ENCODE measurements at regions not wholly inside any gene's neighbourhood (a gene's known extent, or its start where the extent isn't known, plus 50 kb on each side); places are given as distances from the start of the nearest gene placed in this dataset.

- no peak overlapping the region for H3K4me3 ChIP-seq (ENCODE audit: low read depth, low read length)
- no peak for DNase-seq (ENCODE audit: low read depth)
- TF ChIP-seq, protein P1, sequence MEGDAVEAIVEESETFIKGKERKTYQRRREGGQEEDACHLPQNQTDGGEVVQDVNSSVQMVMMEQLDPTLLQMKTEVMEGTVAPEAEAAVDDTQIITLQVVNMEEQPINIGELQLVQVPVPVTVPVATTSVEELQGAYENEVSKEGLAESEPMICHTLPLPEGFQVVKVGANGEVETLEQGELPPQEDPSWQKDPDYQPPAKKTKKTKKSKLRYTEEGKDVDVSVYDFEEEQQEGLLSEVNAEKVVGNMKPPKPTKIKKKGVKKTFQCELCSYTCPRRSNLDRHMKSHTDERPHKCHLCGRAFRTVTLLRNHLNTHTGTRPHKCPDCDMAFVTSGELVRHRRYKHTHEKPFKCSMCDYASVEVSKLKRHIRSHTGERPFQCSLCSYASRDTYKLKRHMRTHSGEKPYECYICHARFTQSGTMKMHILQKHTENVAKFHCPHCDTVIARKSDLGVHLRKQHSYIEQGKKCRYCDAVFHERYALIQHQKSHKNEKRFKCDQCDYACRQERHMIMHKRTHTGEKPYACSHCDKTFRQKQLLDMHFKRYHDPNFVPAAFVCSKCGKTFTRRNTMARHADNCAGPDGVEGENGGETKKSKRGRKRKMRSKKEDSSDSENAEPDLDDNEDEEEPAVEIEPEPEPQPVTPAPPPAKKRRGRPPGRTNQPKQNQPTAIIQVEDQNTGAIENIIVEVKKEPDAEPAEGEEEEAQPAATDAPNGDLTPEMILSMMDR (IDR thresholded peaks at IDR 0.05; ENCODE audit: control insufficient read depth, extremely low read depth, insufficient read depth), result no peak
Observed at GRCh38 chr2:80863147-80863714, 558.7 kb upstream of the LRRTM1 start.

DNA sequence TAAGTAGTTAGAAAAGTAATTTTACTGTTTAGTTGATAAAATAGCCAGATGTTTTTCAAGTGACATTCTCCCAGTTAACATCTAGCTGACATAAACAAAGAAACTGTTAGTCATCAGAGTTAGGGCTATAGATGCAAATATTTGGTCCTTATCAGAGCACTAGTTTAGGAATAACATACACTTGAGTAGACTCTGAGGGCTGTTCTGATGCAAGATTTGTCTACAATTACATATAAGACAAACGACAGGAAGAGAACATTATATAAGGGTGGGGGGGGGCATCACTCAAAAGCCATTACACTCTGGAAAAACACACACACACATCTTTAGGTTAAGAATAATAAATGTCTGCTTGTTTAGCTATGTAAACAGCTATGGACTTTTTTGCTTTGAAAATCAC, 554.4 kb upstream of the LRRTM1 start:
- H3K4me3 ChIP-seq (ENCODE audit: low read depth, low read length), result no peak overlapping the region
- TF ChIP-seq, protein P1 (IDR thresholded peaks at IDR 0.05; ENCODE audit: control insufficient read depth, extremely low read depth, insufficient read depth), result no peak
- DNase-seq (ENCODE audit: low read depth), result no peak

DNA sequence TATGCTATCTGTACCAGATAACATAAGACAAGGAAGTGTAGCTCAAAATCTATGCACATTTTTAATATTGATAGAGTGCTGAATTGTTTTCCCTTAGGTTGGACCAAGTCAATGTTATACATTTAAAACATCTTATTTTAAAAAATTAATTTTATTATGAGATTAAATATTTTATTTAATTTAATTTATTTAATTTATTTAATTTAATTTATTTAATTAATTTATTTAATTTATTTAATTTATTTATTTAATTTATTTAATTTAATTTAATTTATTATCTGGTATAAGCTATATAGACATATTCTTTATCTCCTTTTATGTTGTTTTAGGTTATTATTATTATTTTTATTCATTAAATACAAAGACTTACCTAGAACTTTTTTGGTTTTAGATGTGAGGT, 551.7 kb upstream of the LRRTM1 start:
- TF ChIP-seq, protein P1 (IDR thresholded peaks at IDR 0.05; ENCODE audit: control insufficient read depth, extremely low read depth, insufficient read depth), result no peak
- no peak overlapping the region for H3K4me3 ChIP-seq (ENCODE audit: low read depth, low read length)
- DNase-seq (ENCODE audit: low read depth), result no peak

DNA sequence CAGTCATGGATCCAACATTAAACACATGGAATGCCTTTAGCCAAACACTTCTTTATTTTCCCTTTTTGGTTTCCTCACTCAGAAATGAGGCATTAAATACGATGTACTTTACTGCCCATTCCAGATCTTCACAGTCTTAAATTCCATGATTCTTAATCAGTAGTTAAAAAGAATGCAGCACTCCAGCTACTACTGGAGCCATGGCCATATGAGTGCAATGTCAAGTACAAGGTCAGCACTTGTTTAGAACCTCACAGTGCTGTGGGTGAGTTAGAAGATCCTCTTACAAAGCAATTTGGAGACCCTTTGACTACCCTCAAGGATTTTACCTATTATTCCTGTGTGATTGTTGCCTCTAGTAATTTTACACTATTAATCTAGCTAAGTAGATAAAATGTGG, 550.3 kb upstream of the LRRTM1 start:
- DNase-seq (ENCODE audit: low read depth), result no peak
- TF ChIP-seq, protein P1 (IDR thresholded peaks at IDR 0.05; ENCODE audit: control insufficient read depth, extremely low read depth, insufficient read depth), result no peak
- H3K4me3 ChIP-seq (ENCODE audit: low read depth, low read length), result no peak overlapping the region

- no peak overlapping the region for H3K4me3 ChIP-seq (ENCODE audit: low read depth, low read length)
- no peak for DNase-seq (ENCODE audit: low read depth)
- TF ChIP-seq, protein P1 (IDR thresholded peaks at IDR 0.05; ENCODE audit: control insufficient read depth, extremely low read depth, insufficient read depth), result no peak
Observed at GRCh38 chr2:80852808-80853139, 548.2 kb upstream of the LRRTM1 start.

GRCh38 chr2:80852079-80852807, 547.7 kb upstream of the LRRTM1 start:
- H3K4me3 ChIP-seq (ENCODE audit: low read depth, low read length), result no peak overlapping the region
- DNase-seq (ENCODE audit: low read depth), result no peak
- TF ChIP-seq, protein P1 (IDR thresholded peaks at IDR 0.05; ENCODE audit: control insufficient read depth, extremely low read depth, insufficient read depth), result no peak

GRCh38 chr2:80830891-80831290, 526.3 kb upstream of the LRRTM1 start:
- no peak for DNase-seq (ENCODE audit: low read depth)
- no peak overlapping the region for H3K4me3 ChIP-seq (ENCODE audit: low read depth, low read length)
- TF ChIP-seq, protein P1 (IDR thresholded peaks at IDR 0.05; ENCODE audit: control insufficient read depth, extremely low read depth, insufficient read depth), result no peak
